ENCODE measurements at regions not wholly inside any gene's neighbourhood (a gene's known extent, or its start where the extent isn't known, plus 50 kb on each side); places are given as distances from the start of the nearest gene placed in this dataset.
"Not testable (repeated sequence)": the region's sequence is repeated elsewhere in the genome, so short reads cannot be mapped to it uniquely, and the experiment has no call there.

GRCh38 chr5:120147911-120148310 lies 316.2 kb upstream of the PRR16 start:
- DNase-seq, result not testable (repeated sequence)

GRCh38 chr5:120150770-120151169 lies 313.3 kb upstream of the PRR16 start:
- no peak for DNase-seq

GRCh38 chr5:120151181-120151580 lies 312.9 kb upstream of the PRR16 start:
- no peak for DNase-seq

GRCh38 chr5:120151825-120152224 lies 312.3 kb upstream of the PRR16 start:
- DNase-seq, result no peak

- no peak for DNase-seq
Measured at GRCh38 chr5:120152472-120152871, 311.6 kb upstream of the PRR16 start.

- DNase-seq, result no peak
Measured at GRCh38 chr5:120152931-120153330, 311.2 kb upstream of the PRR16 start.

- DNase-seq, result no peak
Measured at GRCh38 chr5:120153551-120153950, 310.5 kb upstream of the PRR16 start.

GRCh38 chr5:120155873-120156272 lies 308.2 kb upstream of the PRR16 start:
- no peak for DNase-seq

GRCh38 chr5:120158211-120158610 lies 305.9 kb upstream of the PRR16 start:
- no peak for DNase-seq

GRCh38 chr5:120159155-120159554 lies 304.9 kb upstream of the PRR16 start:
- no peak for DNase-seq

GRCh38 chr5:120160124-120160895 lies 303.8 kb upstream of the PRR16 start:
- no peak for DNase-seq

GRCh38 chr5:120162321-120162720 lies 301.8 kb upstream of the PRR16 start:
- no peak for DNase-seq

GRCh38 chr5:120164037-120164436 lies 300.1 kb upstream of the PRR16 start:
- no peak for DNase-seq

- no peak for DNase-seq
Measured at GRCh38 chr5:120164986-120165385, 299.1 kb upstream of the PRR16 start.

GRCh38 chr5:120173125-120173524 lies 291.0 kb upstream of the PRR16 start:
- DNase-seq, result no peak

- no peak for DNase-seq
Measured at GRCh38 chr5:120174089-120174488, 290.0 kb upstream of the PRR16 start.

GRCh38 chr5:120181238-120181637 lies 282.9 kb upstream of the PRR16 start:
- DNase-seq, result not testable (repeated sequence)

- not testable (repeated sequence) for DNase-seq
Measured at GRCh38 chr5:120194650-120195049, 269.4 kb upstream of the PRR16 start.

GRCh38 chr5:120199559-120199958 lies 264.5 kb upstream of the PRR16 start:
- DNase-seq, result no peak

GRCh38 chr5:120207129-120207528 lies 257.0 kb upstream of the PRR16 start:
- DNase-seq, result no peak

- DNase-seq, result no peak
Measured at GRCh38 chr5:120217001-120217400, 247.1 kb upstream of the PRR16 start.

- DNase-seq, result no peak
Measured at GRCh38 chr5:120219988-120220387, 244.1 kb upstream of the PRR16 start.

GRCh38 chr5:120225524-120225923 lies 238.6 kb upstream of the PRR16 start:
- DNase-seq, result no peak

Measured in right lung (tissue), 2 donors.